Fibroblast of lung (primary cell): ENCODE measurements at regions not wholly inside any gene's neighbourhood (a gene's known extent, or its start where the extent isn't known, plus 50 kb on each side); places are given as distances from the start of the nearest gene placed in this dataset.

Source experiments
- DNase-seq, 2 donors: peaks; one replicate each; pipeline versions ENCODE4 v3.0.0 to v3.0.0-alpha.2; 2010; ENCODE audit warnings: low read depth in 2 of 2
- H2AFZ ChIP-seq: 2 replicates; pipeline ENCODE4 v1.5.1; 2012; ENCODE audit warnings: low read length, control low read depth, inconsistent platforms
- H3K27ac ChIP-seq: 2 replicates; pipeline ENCODE4 v1.5.1; 2011; ENCODE audit warnings: low read length, control low read depth; ENCODE audit not compliant: insufficient read depth
- H3K27me3 ChIP-seq: 2 replicates; pipeline ENCODE4 v1.5.1; 2011; ENCODE audit warnings: mild to moderate bottlenecking, low read length; ENCODE audit not compliant: control insufficient read depth, insufficient read depth
- H3K36me3 ChIP-seq: 2 replicates; pipeline ENCODE4 v1.5.1; 2011; ENCODE audit warnings: low read length; ENCODE audit not compliant: control insufficient read depth, insufficient read depth
- H3K4me1 ChIP-seq: 2 replicates; pipeline ENCODE4 v1.5.1; 2011; ENCODE audit warnings: low read length; ENCODE audit not compliant: control insufficient read depth, insufficient read depth; ENCODE audit errors: extremely low read depth
- H3K4me2 ChIP-seq: 2 replicates; pipeline ENCODE4 v1.5.1; 2011; ENCODE audit warnings: low read length, control low read depth; ENCODE audit not compliant: insufficient read depth; ENCODE audit errors: extremely low read depth
- H3K4me3 ChIP-seq, 4 experiments: fragments of 200-600 bp in 1 of 4; sonication (generic) in 1 of 4; replicated peaks in 1 of 4; 2 replicates each; pipeline ENCODE4 v1.5.1; 2011 to 2016; ENCODE audit warnings: low read length in 4 of 4, low read depth in 3 of 4, mild to moderate bottlenecking in 3 of 4, control low read depth in 2 of 4, inconsistent platforms in 1 of 4, mixed read lengths in 1 of 4; ENCODE audit not compliant: insufficient read depth in 1 of 4; ENCODE audit errors: control extremely low read depth in 1 of 4
- H3K79me2 ChIP-seq: 2 replicates; pipeline ENCODE4 v1.5.1; 2012; ENCODE audit warnings: mild to moderate bottlenecking, low read length, inconsistent platforms; ENCODE audit not compliant: control insufficient read depth, insufficient read depth
- H3K9ac ChIP-seq: 2 replicates; pipeline ENCODE4 v1.5.1; 2011; ENCODE audit warnings: mild to moderate bottlenecking, low read length, control low read depth; ENCODE audit not compliant: insufficient read depth
- H3K9me3 ChIP-seq: 2 replicates; pipeline ENCODE4 v1.5.1; 2012; ENCODE audit warnings: low read depth, low read length; ENCODE audit not compliant: control insufficient read depth, insufficient read depth
- H4K20me1 ChIP-seq: 2 replicates; pipeline ENCODE4 v1.5.1; 2011; ENCODE audit warnings: low read length; ENCODE audit not compliant: control insufficient read depth, insufficient read depth; ENCODE audit errors: extremely low read depth
- CTCF ChIP-seq, 2 donors: IDR thresholded peaks in 1 of 2; conservative IDR thresholded peaks in 1 of 2; 1 replicate in 1 of 2; 2 replicates in 1 of 2; pipeline ENCODE4 v1.5.1; 2011 to 2012; ENCODE audit warnings: low read length in 2 of 2, control low read depth in 1 of 2, inconsistent platforms in 1 of 2, low read depth in 1 of 2, mild to moderate bottlenecking in 1 of 2
- EZH2 ChIP-seq: IDR thresholded peaks from 2 replicates; pipeline ENCODE4 v1.5.1; 2012; ENCODE audit warnings: low read length, control low read depth, mild to moderate bottlenecking; ENCODE audit errors: missing control alignments

- no peak overlapping the region for H3K27ac ChIP-seq
- H4K20me1 ChIP-seq, result no peaks in the 10 kb centered on the region
- no peak overlapping the region for H3K9ac ChIP-seq
- H3K79me2 ChIP-seq, result no peaks in the 10 kb centered on the region
- H3K4me1 ChIP-seq, result no peaks in the 10 kb centered on the region
- H3K4me2 ChIP-seq, result no peak overlapping the region
- TF ChIP-seq EZH2 (no peak), CTCF (conservative IDR thresholded peaks at IDR 0.05 in 1 of 2, IDR thresholded peaks at IDR 0.05 in 1 of 2; ENCODE audit: low read depth in 1 of 2, low read length in 2 of 2) (no peak)
- no peaks in the 10 kb centered on the region for H3K36me3 ChIP-seq
- H2AFZ ChIP-seq, result no peak overlapping the region
- no peaks in the 10 kb centered on the region for H3K27me3 ChIP-seq
- H3K9me3 ChIP-seq, result no peaks in the 10 kb centered on the region
- no peak overlapping the region for H3K4me3 ChIP-seq
- no peak for DNase-seq
Measured at GRCh38 chr1:192958350-192958749, 100.8 kb downstream of the UCHL5 start.

- TF ChIP-seq EZH2 (no peak), CTCF (conservative IDR thresholded peaks at IDR 0.05 in 1 of 2, IDR thresholded peaks at IDR 0.05 in 1 of 2; ENCODE audit: low read depth in 1 of 2, low read length in 2 of 2) (no peak)
- no peaks in the 10 kb centered on the region for H3K79me2 ChIP-seq
- H3K4me2 ChIP-seq, result no peak overlapping the region
- H4K20me1 ChIP-seq, result no peaks in the 10 kb centered on the region
- no peaks in the 10 kb centered on the region for H3K36me3 ChIP-seq
- H3K4me3 ChIP-seq, result no peak overlapping the region
- H3K27me3 ChIP-seq, result no peaks in the 10 kb centered on the region
- no peak overlapping the region for H2AFZ ChIP-seq
- no peak overlapping the region for H3K9ac ChIP-seq
- no peaks in the 10 kb centered on the region for H3K4me1 ChIP-seq
- H3K9me3 ChIP-seq, result no peaks in the 10 kb centered on the region
- peak; percentile 37 to 60 for DNase-seq
- H3K27ac ChIP-seq, result no peak overlapping the region
Measured at GRCh38 chr1:192958871-192959270, 100.3 kb downstream of the UCHL5 start.

- Histone ChIP-seq H3K4me2 (no peak overlapping the region), H3K9ac (no peak overlapping the region), H3K9me3 (no peaks in the 10 kb centered on the region), H3K36me3 (no peaks in the 10 kb centered on the region), H2AFZ (no peak overlapping the region), H3K27ac (no peak overlapping the region), H3K27me3 (no peaks in the 10 kb centered on the region), H4K20me1 (no peaks in the 10 kb centered on the region), H3K4me3 (no peak overlapping the region), H3K79me2 (no peaks in the 10 kb centered on the region), H3K4me1 (no peaks in the 10 kb centered on the region)
- TF ChIP-seq CTCF (conservative IDR thresholded peaks at IDR 0.05 in 1 of 2, IDR thresholded peaks at IDR 0.05 in 1 of 2; ENCODE audit: low read depth in 1 of 2, low read length in 2 of 2) (no peak), EZH2 (no peak)
- DNase-seq, result no peak
Measured at GRCh38 chr1:192959657-192960186, 99.4 kb downstream of the UCHL5 start.
